Pancreas (tissue), 10 donors: ENCODE measurements at regions not wholly inside any gene's neighbourhood (a gene's known extent, or its start where the extent isn't known, plus 50 kb on each side); places are given as distances from the start of the nearest gene placed in this dataset.

Source experiments
- ATAC-seq, 4 donors: fragments of 200-7000 bp; cut with Tn5 transposase; one replicate each; pipeline versions ENCODE4 v1.8.0 to v1.9.1; 2020; ENCODE audit warnings: mild to moderate bottlenecking in 4 of 4, moderate library complexity in 4 of 4
- DNase-seq, 6 donors: peaks; one replicate each; pipeline ENCODE4 v3.0.0-alpha.2; 2020
- FAIRE-seq: peaks from 2 replicates; lab custom pipeline; 2012; peaks lifted over from hg19 to GRCh38; lab: Jason Lieb, UNC
- H3K27ac ChIP-seq, 4 donors: fragments of 200-600 bp; sonication (generic); 1 replicate in 3 of 4; 2 replicates in 1 of 4; pipeline versions ENCODE4 v1.5.0 to v1.8.0; 2020
- H3K27me3 ChIP-seq, 4 donors: fragments of 200-600 bp; one replicate each; pipeline ENCODE4 v1.8.0; 2021
- H3K36me3 ChIP-seq, 3 donors: fragments of 200-600 bp; sonication (generic) in 1 of 3; one replicate each; pipeline versions ENCODE4 v1.5.0 to v1.8.0; 2020 to 2021
- H3K4me1 ChIP-seq, 3 donors: fragments of 200-600 bp; one replicate each; pipeline ENCODE4 v1.8.0; 2021
- H3K4me3 ChIP-seq, 4 donors: fragments of 200-600 bp; sonication (generic) in 2 of 4; one replicate each; pipeline versions ENCODE4 v1.5.0 to v1.8.0; 2020 to 2021
- H3K9me3 ChIP-seq, 4 donors: fragments of 200-600 bp; one replicate each; pipeline ENCODE4 v1.8.0; 2021
- CTCF ChIP-seq, 4 donors: fragments of 200-600 bp; sonication (generic) in 3 of 4; IDR thresholded peaks; one replicate each; pipeline versions ENCODE4 v1.5.0 to v1.8.0; 2021; ENCODE audit warnings: antibody characterized with exemption in 4 of 4
- WGBS, 2 donors: extraction: QIAGEN DNeasy Blood & Tissue Kit; methylation state at CpG; one replicate each; pipeline ENCODE4 v1.1.7; 2013; 5-methylcytosine and 5-hydroxymethylcytosine counted together
- intact Hi-C, 3 donors: fragments of 100-400 bp; cut with DNase I; formaldehyde crosslinking; loops; one replicate each; pipeline versions ENCODE4 v1.11.1 to v1.14.2; 2022
- donor health status: healthy with polysubstance abuse.
- donor health status: DM: no; HTN: no; CAD: no; lungs with moderate emphysema.
- donor health status: DM: no; HTN: no; CAD: no.
- donor health status: control.
- donor health status: control.
- donor health status: Bipolar disorder and iron deficiency.
- donor health status: DM: yes; HTN: yes; CAD: no.
- donor health status: DM: no; HTN: no; CAD: no.
- donor health status: DM: no; HTN: no; CAD: no.
- donor health status: DM: yes; HTN: yes; CAD: no.

GRCh38 chr4:128570387-128570975 lies 239.0 kb upstream of the JADE1 start:
- ATAC-seq (peak in 1 of 4 donors; percentile 8), DNase-seq (no peak), FAIRE-seq (no peak)
- H3K27me3 ChIP-seq, result no peaks in the 10 kb centered on the region
- no peak overlapping the region for H3K27ac ChIP-seq
- TF ChIP-seq CTCF (IDR thresholded peaks at IDR 0.05), result no peak
- no peaks in the 10 kb centered on the region for H3K9me3 ChIP-seq
- intact Hi-C loops, result loop anchor here in 1 of 3 donors (10.0 kb wide), 1 partner anchor 64 kb away; no protein-coding TSS in a partner anchor
- H3K36me3 ChIP-seq, result no peaks in the 10 kb centered on the region
- 92 to 93% methylated on average over 6 of the region's 6 CpGs for WGBS, 2 donors
- H3K4me3 ChIP-seq, result no peak overlapping the region
- peaks cover 34 to 44% (median 43%) of the 10 kb centered on the region in 3 donors for H3K4me1 ChIP-seq

GRCh38 chr4:128566693-128567092 lies 242.8 kb upstream of the JADE1 start:
- no peak for FAIRE-seq
- no peak for DNase-seq
- no peak for ATAC-seq
- WGBS, 2 donors, result 90% methylated on average over 2 of the region's 2 CpGs
- Histone ChIP-seq H3K27ac (no peak overlapping the region), H3K4me1 (peaks cover 7 to 16% (median 10%) of the 10 kb centered on the region in 3 donors), H3K4me3 (no peak overlapping the region), H3K27me3 (no peaks in the 10 kb centered on the region), H3K36me3 (no peaks in the 10 kb centered on the region), H3K9me3 (no peaks in the 10 kb centered on the region)
- intact Hi-C loops, result loop anchor here in 2 of 3 donors (10.0 kb wide), 3 partner anchors 112 to 298 kb away; partner anchors contain the start of gene JADE1 (in 1 of the 2)
- no peak for TF ChIP-seq CTCF (IDR thresholded peaks at IDR 0.05)

GRCh38 chr4:128565565-128566186 lies 243.8 kb upstream of the JADE1 start:
- WGBS, 2 donors, result 33 to 44% methylated on average over 4 of the region's 4 CpGs
- TF ChIP-seq CTCF (IDR thresholded peaks at IDR 0.05), result peak in 3 of 4 donors; percentile 50 to 62 (median 58)
- ATAC-seq, result peak; percentile 75 to 92 (median 88)

GRCh38 chr4:128565054-128565453 lies 244.4 kb upstream of the JADE1 start:
- intact Hi-C loops, result loop anchor here in 2 of 3 donors (10.0 kb wide), 3 partner anchors 110 to 300 kb away; partner anchors contain the start of gene JADE1 (in 1 of the 2)
- Histone ChIP-seq H3K4me1 (peaks cover 11 to 21% (median 12%) of the 10 kb centered on the region in 3 donors), H3K4me3 (no peak overlapping the region), H3K36me3 (no peaks in the 10 kb centered on the region), H3K27ac (no peak overlapping the region), H3K9me3 (no peaks in the 10 kb centered on the region), H3K27me3 (no peaks in the 10 kb centered on the region)
- no peak for ATAC-seq
- no peak for TF ChIP-seq CTCF (IDR thresholded peaks at IDR 0.05)
- no peak for DNase-seq
- FAIRE-seq, result no peak
- 83 to 91% methylated on average over 2 of the region's 2 CpGs for WGBS, 2 donors

More at GRCh38 chr4:128565565-128566186, 243.8 kb upstream of the JADE1 start:
- FAIRE-seq (no peak), DNase-seq (peak; percentile 54 to 75 (median 63))
- intact Hi-C loops, result loop anchor here in 2 of 3 donors (10.0 kb wide), 3 partner anchors 111 to 299 kb away; partner anchors contain the start of gene JADE1 (in 1 of the 2)
- no peaks in the 10 kb centered on the region for H3K27me3 ChIP-seq
- peaks cover 9 to 17% (median 11%) of the 10 kb centered on the region in 3 donors for H3K4me1 ChIP-seq
- H3K9me3 ChIP-seq, result no peaks in the 10 kb centered on the region
- no peak overlapping the region for H3K27ac ChIP-seq
- H3K36me3 ChIP-seq, result no peaks in the 10 kb centered on the region
- no peak overlapping the region for H3K4me3 ChIP-seq
